Ectodermal cell (in vitro differentiated cells): ENCODE measurements at regions not wholly inside any gene's neighbourhood (a gene's known extent, or its start where the extent isn't known, plus 50 kb on each side); places are given as distances from the start of the nearest gene placed in this dataset.

ENCODE experiments used
- H3K27ac ChIP-seq: 2 replicates; pipeline ENCODE4 v1.7.0; 2013; ENCODE audit warnings: mild to moderate bottlenecking, low read depth, low read length; ENCODE audit not compliant: insufficient read depth, poor library complexity, severe bottlenecking
- H3K27me3 ChIP-seq: 2 replicates; pipeline ENCODE4 v1.7.0; 2013; ENCODE audit warnings: mild to moderate bottlenecking, low read length; ENCODE audit not compliant: insufficient read depth, control insufficient read depth, poor library complexity, severe bottlenecking
- H3K36me3 ChIP-seq: one replicate; pipeline ENCODE4 v1.7.0; 2013; ENCODE audit warnings: low read length; ENCODE audit not compliant: control insufficient read depth, insufficient read depth
- H3K4me1 ChIP-seq: one replicate; pipeline ENCODE4 v1.7.0; 2013; ENCODE audit warnings: low read length; ENCODE audit not compliant: control insufficient read depth, insufficient read depth
- H3K4me3 ChIP-seq: 2 replicates; pipeline ENCODE4 v1.7.0; 2013; ENCODE audit warnings: low read depth, low read length, control low read depth; ENCODE audit not compliant: insufficient read depth
- H3K9me3 ChIP-seq: 2 replicates; pipeline ENCODE4 v1.7.0; 2013; ENCODE audit warnings: mild to moderate bottlenecking, low read length, moderate library complexity; ENCODE audit not compliant: control insufficient read depth
- WGBS, 2 experiments: methylation state at CpG; one replicate each; pipeline ENCODE4 v1.1.7; 2013; ENCODE audit warnings: missing lambda C conversion rate in 2 of 2; 5-methylcytosine and 5-hydroxymethylcytosine counted together

DNA sequence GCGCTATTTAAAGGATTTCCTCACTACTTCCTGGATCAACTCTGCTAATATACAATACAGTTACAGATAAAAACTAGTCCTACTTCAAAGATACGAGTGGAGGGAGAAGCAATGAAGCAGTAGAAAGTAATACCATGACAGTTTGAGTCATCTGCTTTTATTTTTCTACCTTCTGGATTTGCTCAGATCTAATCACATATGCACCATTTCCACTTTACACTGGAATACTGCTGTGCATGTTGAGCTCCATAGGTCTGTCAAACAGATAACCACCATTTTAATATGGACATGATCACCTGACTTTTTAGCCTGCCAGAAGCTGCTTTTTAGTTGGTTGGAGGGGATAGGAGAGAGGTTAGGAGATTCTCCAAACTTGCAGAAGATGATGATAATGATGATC is 92.5 kb downstream of the MMUT start:
- WGBS, 2 experiments: 91 to 96% methylated on average over 2 of the region's 2 CpGs
- Histone ChIP-seq H3K9me3 (no peaks in the 10 kb centered on the region), H3K27ac (no peak overlapping the region), H3K27me3 (no peaks in the 10 kb centered on the region), H3K4me1 (no peaks in the 10 kb centered on the region), H3K4me3 (no peak overlapping the region), H3K36me3 (no peaks in the 10 kb centered on the region)

DNA sequence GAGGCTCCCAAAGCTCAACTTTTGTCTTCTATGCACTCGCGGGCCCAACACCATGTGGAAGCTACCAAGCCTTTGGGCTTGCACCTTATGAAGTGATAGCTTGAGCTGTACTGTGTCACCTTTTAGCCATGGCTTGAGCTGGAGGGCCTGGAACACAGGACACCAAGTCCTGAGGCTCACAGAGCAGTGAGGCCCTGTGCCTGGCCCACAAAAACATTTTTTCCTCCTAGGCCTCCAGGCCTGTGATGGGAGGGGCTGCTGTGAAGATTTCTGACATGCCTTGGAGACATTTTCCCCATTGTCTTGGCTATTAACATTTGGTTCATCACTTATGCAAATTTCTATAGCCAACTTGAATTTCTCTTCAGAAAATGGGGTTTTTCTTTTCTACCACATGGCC is 96.5 kb downstream of the MMUT start:
- Histone ChIP-seq H3K27me3 (no peaks in the 10 kb centered on the region), H3K27ac (no peak overlapping the region), H3K4me3 (no peak overlapping the region), H3K9me3 (peaks cover 2% of the 10 kb centered on the region), H3K4me1 (no peaks in the 10 kb centered on the region), H3K36me3 (no peaks in the 10 kb centered on the region)
- WGBS, 2 experiments: 96 to 100% methylated on average over 2 of the region's 2 CpGs

DNA sequence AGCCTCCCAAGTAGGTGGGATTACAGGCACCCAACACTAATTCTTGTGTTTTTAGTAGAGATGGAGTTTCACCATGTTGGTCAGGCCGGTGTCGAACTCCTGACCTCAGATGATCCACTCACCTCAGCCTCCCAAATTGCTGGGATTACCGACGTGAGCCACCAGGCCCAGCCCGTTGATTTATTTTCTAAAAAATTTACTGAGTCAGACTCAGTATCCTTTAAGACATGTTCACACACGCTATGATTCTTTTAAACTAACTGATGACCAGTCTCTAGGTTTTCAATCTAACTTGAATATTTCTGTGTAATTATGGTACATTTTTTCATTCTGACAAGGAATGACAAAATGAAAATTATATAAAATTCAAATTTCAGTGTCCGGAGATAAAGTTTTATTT is 114.5 kb downstream of the MMUT start:
- Histone ChIP-seq H3K36me3 (no peaks in the 10 kb centered on the region), H3K27me3 (no peaks in the 10 kb centered on the region), H3K4me1 (no peaks in the 10 kb centered on the region), H3K4me3 (no peak overlapping the region), H3K27ac (no peak overlapping the region), H3K9me3 (no peaks in the 10 kb centered on the region)
- 91 to 96% methylated on average over 6 of the region's 7 CpGs for WGBS, 2 experiments

DNA sequence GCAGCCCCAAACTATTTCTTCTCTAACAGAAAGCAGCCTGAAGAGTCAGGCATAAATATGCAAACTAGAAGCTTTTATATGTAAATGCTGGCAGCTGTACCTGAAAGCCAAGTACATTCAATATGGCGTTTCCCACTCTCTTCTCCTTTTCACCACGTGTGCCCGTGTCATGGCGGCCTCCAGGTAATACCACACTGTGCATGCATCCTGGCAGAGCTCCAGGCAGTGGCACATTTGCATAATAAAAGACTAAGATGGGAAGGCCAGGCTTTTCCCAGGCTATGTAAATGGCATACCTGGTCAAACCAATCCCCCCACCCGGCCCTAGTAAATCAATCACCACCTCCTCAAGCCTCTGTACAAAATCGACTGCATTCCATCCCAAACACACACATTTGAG is 120.6 kb downstream of the MMUT start:
- Histone ChIP-seq H3K4me3 (no peak overlapping the region), H3K36me3 (no peaks in the 10 kb centered on the region), H3K4me1 (no peaks in the 10 kb centered on the region), H3K27ac (no peak overlapping the region), H3K9me3 (no peaks in the 10 kb centered on the region), H3K27me3 (no peaks in the 10 kb centered on the region)
- 58 to 60% methylated on average over 6 of the region's 6 CpGs for WGBS, 2 experiments

DNA sequence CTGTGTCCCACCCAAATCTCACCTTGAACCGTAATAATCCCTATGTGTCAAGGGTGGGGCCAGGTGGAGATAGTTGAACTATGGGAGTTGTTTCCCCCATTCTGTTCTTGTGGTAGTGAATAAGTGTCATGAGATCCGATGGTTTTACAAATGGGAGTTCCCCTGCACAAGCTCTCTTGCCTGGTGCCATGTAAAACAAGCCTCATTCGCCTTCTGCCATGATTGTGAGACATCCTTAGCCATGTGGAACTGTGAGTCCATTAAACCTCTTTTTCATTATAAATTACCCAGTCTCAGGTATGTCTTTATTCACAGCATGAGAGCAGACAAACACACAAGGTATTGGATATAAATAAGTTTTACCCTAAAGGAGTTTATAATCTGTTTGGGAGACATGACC is 121.2 kb downstream of the MMUT start:
- WGBS, 2 experiments: 91% methylated on average over 3 of the region's 3 CpGs
- Histone ChIP-seq H3K9me3 (no peaks in the 10 kb centered on the region), H3K27me3 (no peaks in the 10 kb centered on the region), H3K4me3 (no peak overlapping the region), H3K36me3 (no peaks in the 10 kb centered on the region), H3K4me1 (no peaks in the 10 kb centered on the region), H3K27ac (no peak overlapping the region)

DNA sequence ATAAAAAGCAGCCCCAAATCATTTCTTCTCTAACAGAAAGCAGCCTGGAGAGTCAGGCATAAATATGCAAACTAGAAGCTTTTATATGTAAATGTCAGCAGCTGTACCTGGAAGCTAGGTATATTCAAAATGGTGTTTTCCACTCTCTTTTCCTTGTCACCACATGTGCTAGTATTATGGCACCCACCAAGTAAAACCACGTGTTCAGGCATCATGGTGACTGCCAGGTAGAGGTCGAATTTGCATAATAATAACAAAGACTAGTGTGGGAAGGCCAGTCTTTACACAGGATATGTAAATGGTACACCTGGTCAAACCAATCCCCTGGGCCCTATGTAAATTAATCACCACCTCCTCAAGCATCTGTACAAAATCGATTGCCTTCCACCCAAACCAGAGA is 124.0 kb downstream of the MMUT start:
- H3K4me3 ChIP-seq: no peak overlapping the region
- H3K27ac ChIP-seq: no peak overlapping the region
- no peaks in the 10 kb centered on the region for H3K36me3 ChIP-seq
- H3K4me1 ChIP-seq: no peaks in the 10 kb centered on the region
- WGBS, 2 experiments: 73 to 96% methylated on average over 2 to 3 of the region's 3 CpGs
- no peaks in the 10 kb centered on the region for H3K27me3 ChIP-seq
- H3K9me3 ChIP-seq: no peaks in the 10 kb centered on the region

DNA sequence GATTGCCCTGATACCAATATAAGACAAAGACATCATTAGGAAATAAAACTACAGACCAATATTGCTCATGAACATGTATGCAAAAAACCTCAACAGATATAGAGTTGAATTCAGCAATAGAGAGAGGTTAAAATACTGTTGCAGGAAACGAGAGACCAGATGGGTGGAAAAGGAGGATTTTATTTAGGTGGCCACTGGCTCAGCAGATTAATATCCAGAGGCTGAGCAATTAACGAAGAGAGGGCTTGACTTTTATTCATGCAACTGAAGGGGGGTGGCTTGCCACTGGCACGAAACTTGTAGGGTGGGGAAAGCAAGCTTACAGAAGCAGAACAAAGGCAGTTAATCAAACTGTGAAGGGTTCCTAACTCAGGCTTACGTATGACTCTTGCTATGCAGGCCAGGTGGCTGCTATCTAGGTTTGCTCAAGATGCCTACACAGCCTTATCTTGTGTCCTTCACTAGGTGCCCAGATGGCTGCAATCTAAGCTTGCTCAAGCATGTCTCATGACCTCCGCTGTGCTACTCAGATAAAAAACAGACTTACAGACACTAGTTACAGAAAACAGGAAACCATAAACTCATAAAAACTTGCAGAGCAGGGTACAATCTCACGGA is 126.4 kb downstream of the MMUT start:
- Histone ChIP-seq H3K27me3 (no peaks in the 10 kb centered on the region), H3K27ac (no peak overlapping the region), H3K36me3 (no peaks in the 10 kb centered on the region), H3K9me3 (no peaks in the 10 kb centered on the region), H3K4me3 (no peak overlapping the region), H3K4me1 (no peaks in the 10 kb centered on the region)
- WGBS, 2 experiments: 89 to 91% methylated on average over 5 to 6 of the region's 6 CpGs

DNA sequence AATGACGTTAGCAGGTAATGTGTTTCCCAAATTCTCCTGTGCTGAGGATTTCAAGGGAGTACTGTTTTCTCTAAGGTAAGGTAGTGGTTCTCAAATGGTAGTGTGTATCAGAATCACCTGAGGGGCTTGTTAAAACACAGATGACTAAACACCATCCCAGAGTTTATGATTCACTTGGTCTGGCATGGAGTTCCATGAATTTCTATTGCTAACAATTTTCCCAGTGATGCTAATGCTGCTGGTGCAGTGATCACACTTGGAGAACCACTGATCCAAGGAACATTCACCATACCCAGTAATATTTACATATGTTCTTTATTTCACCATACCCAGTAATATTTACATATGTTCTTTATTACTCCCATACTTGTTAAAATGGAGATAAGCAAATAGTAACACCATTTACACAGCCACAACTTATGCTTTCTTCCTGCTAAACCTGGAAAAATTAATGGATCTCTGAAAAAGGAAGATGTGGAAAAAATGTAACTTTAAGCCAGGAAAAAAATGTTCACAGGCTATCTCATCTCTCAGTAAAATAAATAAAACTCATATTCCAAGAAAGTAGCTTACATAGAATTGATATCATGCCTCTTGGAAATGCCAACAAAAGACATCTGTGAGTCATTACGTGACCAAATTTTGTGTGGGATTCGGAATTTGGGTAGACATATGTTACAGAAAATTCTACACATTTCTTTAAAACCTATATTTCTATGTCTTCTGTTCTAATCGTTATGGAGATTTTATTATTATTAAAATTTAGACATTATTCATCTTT is 129.5 kb downstream of the MMUT start:
- WGBS, 2 experiments: 88 to 92% methylated on average over 1 to 2 of the region's 4 CpGs
- H3K4me3 ChIP-seq: no peak overlapping the region
- no peaks in the 10 kb centered on the region for H3K4me1 ChIP-seq
- H3K27me3 ChIP-seq: no peaks in the 10 kb centered on the region
- no peaks in the 10 kb centered on the region for H3K36me3 ChIP-seq
- H3K27ac ChIP-seq: no peak overlapping the region
- no peaks in the 10 kb centered on the region for H3K9me3 ChIP-seq

DNA sequence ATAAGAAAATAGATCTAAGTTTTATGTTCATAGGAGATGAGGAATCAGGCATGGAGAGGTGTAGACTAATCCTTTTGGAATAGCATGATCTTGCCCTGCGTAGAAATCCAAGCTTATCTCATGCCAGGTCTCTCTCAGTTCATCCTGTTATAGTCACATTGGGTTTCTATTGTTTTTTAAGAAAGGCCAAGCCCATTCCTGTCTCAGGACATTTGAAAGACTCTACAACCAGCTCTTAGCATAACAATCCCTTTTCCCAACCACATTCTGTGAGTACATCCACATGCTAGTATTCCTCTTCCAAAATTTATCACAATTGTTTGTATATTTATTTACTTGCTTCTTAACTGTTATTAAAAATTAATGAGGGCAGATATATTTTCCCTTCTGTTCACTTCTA is 130.3 kb downstream of the MMUT start:
- Histone ChIP-seq H3K36me3 (no peaks in the 10 kb centered on the region), H3K27ac (no peak overlapping the region), H3K27me3 (no peaks in the 10 kb centered on the region), H3K4me1 (no peaks in the 10 kb centered on the region), H3K4me3 (no peak overlapping the region), H3K9me3 (no peaks in the 10 kb centered on the region)
- 29 to 81% methylated on average over 1 of the region's 1 CpG for WGBS, 2 experiments

DNA sequence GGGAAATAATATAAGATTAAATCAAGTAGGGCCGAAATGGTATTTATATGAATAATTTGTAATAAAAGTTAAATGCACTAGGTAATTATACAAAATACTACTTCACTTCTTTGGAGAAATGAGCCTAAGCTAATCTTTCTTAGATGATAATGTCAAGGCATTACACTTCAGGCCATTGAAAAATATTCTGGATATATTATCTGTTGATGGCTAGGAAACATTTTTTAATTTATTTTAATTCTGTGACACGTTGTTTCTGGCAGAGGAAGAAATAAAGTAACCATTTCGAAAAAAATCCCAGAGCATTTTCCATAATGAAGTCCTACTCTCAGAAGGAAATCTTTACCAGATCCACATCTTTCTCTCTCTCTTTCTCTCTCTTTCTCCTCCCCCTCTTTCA is 133.9 kb downstream of the MMUT start:
- no peak overlapping the region for H3K4me3 ChIP-seq
- no peaks in the 10 kb centered on the region for H3K36me3 ChIP-seq
- 94 to 98% methylated on average over 2 to 3 of the region's 3 CpGs for WGBS, 2 experiments
- H3K27ac ChIP-seq: no peak overlapping the region
- no peaks in the 10 kb centered on the region for H3K27me3 ChIP-seq
- no peaks in the 10 kb centered on the region for H3K9me3 ChIP-seq
- H3K4me1 ChIP-seq: no peaks in the 10 kb centered on the region
